SIG-M5 treated with dmso at 0.1 percent for 504 hours (cell line): ENCODE measurements at regions not wholly inside any gene's neighbourhood (a gene's known extent, or its start where the extent isn't known, plus 50 kb on each side); places are given as distances from the start of the nearest gene placed in this dataset.

Source experiments
- DNase-seq: peaks from one replicate; lab custom pipeline; 2025; ENCODE audit not compliant: unreplicated experiment; lab: John Stamatoyannopoulos, UW

- no peak for DNase-seq
Measured at GRCh38 chr20:22374678-22375590, 209.4 kb downstream of the FOXA2 start.

GRCh38 chr20:22374066-22374465 is 210.3 kb downstream of the FOXA2 start:
- DNase-seq, result no peak

GRCh38 chr20:22373164-22373895 is 211.0 kb downstream of the FOXA2 start:
- no peak for DNase-seq

GRCh38 chr20:22371843-22372242 is 212.5 kb downstream of the FOXA2 start:
- peak; percentile 42 for DNase-seq

- no peak for DNase-seq
Measured at GRCh38 chr20:22370137-22370536, 214.2 kb downstream of the FOXA2 start.

GRCh38 chr20:22369100-22369499 is 215.3 kb downstream of the FOXA2 start:
- DNase-seq, result no peak

- DNase-seq, result peak; percentile 32
Measured at GRCh38 chr20:22368235-22368634, 216.1 kb downstream of the FOXA2 start.

- no peak for DNase-seq
Measured at GRCh38 chr20:22366631-22367030, 217.7 kb downstream of the FOXA2 start.

GRCh38 chr20:22354647-22355046 is 229.7 kb downstream of the FOXA2 start:
- no peak for DNase-seq

GRCh38 chr20:22353586-22353985 is 230.8 kb downstream of the FOXA2 start:
- DNase-seq, result no peak

- DNase-seq, result no peak
Measured at GRCh38 chr20:22352019-22352418, 232.4 kb downstream of the FOXA2 start.

GRCh38 chr20:22350624-22351023 is 233.7 kb downstream of the FOXA2 start:
- DNase-seq, result no peak

GRCh38 chr20:22348010-22348409 is 236.4 kb downstream of the FOXA2 start:
- no peak for DNase-seq

- DNase-seq, result peak; percentile 74
Measured at GRCh38 chr20:22346716-22347115, 237.7 kb downstream of the FOXA2 start.

- no peak for DNase-seq
Measured at GRCh38 chr20:22343612-22344011, 240.8 kb downstream of the FOXA2 start.

GRCh38 chr20:22342410-22342809 is 242.0 kb downstream of the FOXA2 start:
- DNase-seq, result no peak

GRCh38 chr20:22341508-22341907 is 242.9 kb downstream of the FOXA2 start:
- DNase-seq, result no peak

GRCh38 chr20:22339946-22340345 is 244.4 kb downstream of the FOXA2 start:
- DNase-seq, result no peak

- DNase-seq, result peak; percentile 74
Measured at GRCh38 chr20:22339091-22339881, 245.1 kb downstream of the FOXA2 start.

GRCh38 chr20:22338140-22338708 is 246.1 kb downstream of the FOXA2 start:
- no peak for DNase-seq

- DNase-seq, result no peak
Measured at GRCh38 chr20:22335210-22335609, 249.2 kb downstream of the FOXA2 start.
